ENCODE measurements at regions not wholly inside any gene's neighbourhood (a gene's known extent, or its start where the extent isn't known, plus 50 kb on each side); places are given as distances from the start of the nearest gene placed in this dataset.

DNA sequence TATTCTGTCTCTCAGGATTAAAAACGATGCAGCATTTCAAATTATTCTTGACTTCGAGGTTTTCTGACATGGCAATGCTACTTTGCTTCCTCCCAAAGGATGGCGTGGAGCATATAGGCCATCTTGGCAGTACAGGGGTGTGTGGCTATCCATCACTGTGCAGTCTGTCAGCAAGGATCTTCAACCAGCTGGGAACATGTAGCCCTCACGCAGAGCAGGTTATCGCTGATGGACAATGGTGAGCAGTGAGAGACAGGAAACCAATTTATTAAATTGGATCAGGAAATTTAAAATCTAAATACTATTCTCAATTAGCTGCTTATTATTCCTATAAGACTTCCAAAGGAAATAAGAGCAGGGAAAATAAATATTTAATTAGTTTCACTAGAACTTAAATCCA lies 615.3 kb downstream of the OTOL1 start:
- TF ChIP-seq, protein P1, sequence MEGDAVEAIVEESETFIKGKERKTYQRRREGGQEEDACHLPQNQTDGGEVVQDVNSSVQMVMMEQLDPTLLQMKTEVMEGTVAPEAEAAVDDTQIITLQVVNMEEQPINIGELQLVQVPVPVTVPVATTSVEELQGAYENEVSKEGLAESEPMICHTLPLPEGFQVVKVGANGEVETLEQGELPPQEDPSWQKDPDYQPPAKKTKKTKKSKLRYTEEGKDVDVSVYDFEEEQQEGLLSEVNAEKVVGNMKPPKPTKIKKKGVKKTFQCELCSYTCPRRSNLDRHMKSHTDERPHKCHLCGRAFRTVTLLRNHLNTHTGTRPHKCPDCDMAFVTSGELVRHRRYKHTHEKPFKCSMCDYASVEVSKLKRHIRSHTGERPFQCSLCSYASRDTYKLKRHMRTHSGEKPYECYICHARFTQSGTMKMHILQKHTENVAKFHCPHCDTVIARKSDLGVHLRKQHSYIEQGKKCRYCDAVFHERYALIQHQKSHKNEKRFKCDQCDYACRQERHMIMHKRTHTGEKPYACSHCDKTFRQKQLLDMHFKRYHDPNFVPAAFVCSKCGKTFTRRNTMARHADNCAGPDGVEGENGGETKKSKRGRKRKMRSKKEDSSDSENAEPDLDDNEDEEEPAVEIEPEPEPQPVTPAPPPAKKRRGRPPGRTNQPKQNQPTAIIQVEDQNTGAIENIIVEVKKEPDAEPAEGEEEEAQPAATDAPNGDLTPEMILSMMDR (conservative IDR thresholded peaks at IDR 0.05; ENCODE audit: low read length): no peak
- TF ChIP-seq EZH2phosphoT487 (IDR thresholded peaks at IDR 0.05; ENCODE audit: borderline replicate concordance, low read depth, low read length): no peak

Measured in OCI-LY7 (cell line).